ENCODE measurements at regions not wholly inside any gene's neighbourhood (a gene's known extent, or its start where the extent isn't known, plus 50 kb on each side); places are given as distances from the start of the nearest gene placed in this dataset.

GRCh38 chr5:171680485-171680884 lies 105.1 kb upstream of the SMIM23 start:
- no peak overlapping the region for H3K4me3 ChIP-seq (ENCODE audit: low read length)
- no peak for TF ChIP-seq CTCF (IDR thresholded peaks at IDR 0.05; ENCODE audit: insufficient read depth, low read depth, low read length, missing control alignments)
- DNase-seq (ENCODE audit: low read depth): no peak

GRCh38 chr5:171681061-171681460 lies 104.6 kb upstream of the SMIM23 start:
- H3K4me3 ChIP-seq (ENCODE audit: low read length): no peak overlapping the region
- no peak for TF ChIP-seq CTCF (IDR thresholded peaks at IDR 0.05; ENCODE audit: insufficient read depth, low read depth, low read length, missing control alignments)
- DNase-seq (ENCODE audit: low read depth): no peak

GRCh38 chr5:171681677-171682076 lies 103.9 kb upstream of the SMIM23 start:
- no peak for TF ChIP-seq CTCF (IDR thresholded peaks at IDR 0.05; ENCODE audit: insufficient read depth, low read depth, low read length, missing control alignments)
- DNase-seq (ENCODE audit: low read depth): peak; percentile 17
- H3K4me3 ChIP-seq (ENCODE audit: low read length): no peak overlapping the region

- TF ChIP-seq CTCF (IDR thresholded peaks at IDR 0.05; ENCODE audit: insufficient read depth, low read depth, low read length, missing control alignments): no peak
- DNase-seq (ENCODE audit: low read depth): no peak
- H3K4me3 ChIP-seq (ENCODE audit: low read length): no peak overlapping the region
Measured at GRCh38 chr5:171682801-171683200, 102.8 kb upstream of the SMIM23 start.

GRCh38 chr5:171684169-171684568 lies 101.4 kb upstream of the SMIM23 start:
- no peak for TF ChIP-seq CTCF (IDR thresholded peaks at IDR 0.05; ENCODE audit: insufficient read depth, low read depth, low read length, missing control alignments)

GRCh38 chr5:171688696-171689495 lies 96.7 kb upstream of the SMIM23 start:
- TF ChIP-seq CTCF (IDR thresholded peaks at IDR 0.05; ENCODE audit: insufficient read depth, low read depth, low read length, missing control alignments): no peak
- H3K4me3 ChIP-seq (ENCODE audit: low read length): no peak overlapping the region
- no peak for DNase-seq (ENCODE audit: low read depth)

More at GRCh38 chr5:171684169-171684568, 101.4 kb upstream of the SMIM23 start:
- no peak for DNase-seq (ENCODE audit: low read depth)
- no peak overlapping the region for H3K4me3 ChIP-seq (ENCODE audit: low read length)

Measured in epithelial cell of esophagus (primary cell).